Stimulated activated CD4-positive, alpha-beta T cell treated with anti-CD3 and anti-CD28 coated beads, TNF-alpha, amount 100 ng/mL, for 24 hours (primary cell): ENCODE measurements at regions not wholly inside any gene's neighbourhood (a gene's known extent, or its start where the extent isn't known, plus 50 kb on each side); places are given as distances from the start of the nearest gene placed in this dataset.
"Not testable (repeated sequence)": the region's sequence is repeated elsewhere in the genome, so short reads cannot be mapped to it uniquely, and the experiment has no call there.

ENCODE experiments used
- DNase-seq, 3 experiments: peaks; one replicate each; pipeline ENCODE4 v3.0.0-alpha.2; 2020; ENCODE audit warnings: low read depth in 3 of 3

- no peak for DNase-seq
Measured at GRCh38 chr10:26621243-26621888, 76.1 kb upstream of the PDSS1 start.

- peak in 1 of 3 experiments; percentile 37 for DNase-seq
Measured at GRCh38 chr10:26621889-26622711, 75.4 kb upstream of the PDSS1 start.

- no peak for DNase-seq
Measured at GRCh38 chr10:26622891-26623290, 74.6 kb upstream of the PDSS1 start.

- DNase-seq = no peak
Measured at GRCh38 chr10:26624006-26624405, 73.5 kb upstream of the PDSS1 start.

- DNase-seq = no peak
Measured at GRCh38 chr10:26626066-26626465, 71.4 kb upstream of the PDSS1 start.

GRCh38 chr10:26627324-26627723, 70.2 kb upstream of the PDSS1 start:
- DNase-seq = no peak

- DNase-seq = no peak
Measured at GRCh38 chr10:26628395-26628794, 69.1 kb upstream of the PDSS1 start.

GRCh38 chr10:26632171-26632570, 65.3 kb upstream of the PDSS1 start:
- not testable (repeated sequence) for DNase-seq

- DNase-seq = not testable (repeated sequence)
Measured at GRCh38 chr10:26634111-26634510, 63.4 kb upstream of the PDSS1 start.

- DNase-seq = no peak
Measured at GRCh38 chr10:26637521-26638275, 59.8 kb upstream of the PDSS1 start.

- DNase-seq = no peak
Measured at GRCh38 chr10:26640391-26640790, 57.1 kb upstream of the PDSS1 start.

- no peak for DNase-seq
Measured at GRCh38 chr10:26642896-26643653, 54.4 kb upstream of the PDSS1 start.

GRCh38 chr10:26647602-26648244, 49.8 kb upstream of the PDSS1 start:
- DNase-seq = no peak
